ENCODE measurements at regions not wholly inside any gene's neighbourhood (a gene's known extent, or its start where the extent isn't known, plus 50 kb on each side); places are given as distances from the start of the nearest gene placed in this dataset.

- TF ChIP-seq MYC (IDR thresholded peaks at IDR 0.05; ENCODE audit: low read depth, low read length) (no peak), POLR2A (IDR thresholded peaks at IDR 0.05; ENCODE audit: extremely low read depth, insufficient read length) (no peak), CTCF (IDR thresholded peaks at IDR 0.05; ENCODE audit: low read depth, low read length) (no peak), MAX (IDR thresholded peaks at IDR 0.05; ENCODE audit: low read depth, low read length) (peak; percentile 38; the same call in 1 of the 2 replicates)
- DNase-seq (ENCODE audit: low read depth) = peak; percentile 60
- no peak overlapping the region for H3K4me3 ChIP-seq (ENCODE audit: low read depth, low read length)
These were observed 83.5 kb downstream of the SLC25A47 start for GRCh38 chr14:100406505-100407131.

- TF ChIP-seq POLR2A (IDR thresholded peaks at IDR 0.05; ENCODE audit: extremely low read depth, insufficient read length) (no peak), MYC (IDR thresholded peaks at IDR 0.05; ENCODE audit: low read depth, low read length) (no peak), CTCF (IDR thresholded peaks at IDR 0.05; ENCODE audit: low read depth, low read length) (no peak), MAX (IDR thresholded peaks at IDR 0.05; ENCODE audit: low read depth, low read length) (no peak)
These were observed 84.4 kb downstream of the SLC25A47 start for GRCh38 chr14:100407376-100408102.

GRCh38 chr14:100408350-100409002 is 85.3 kb downstream of the SLC25A47 start:
- no peak for TF ChIP-seq POLR2A (IDR thresholded peaks at IDR 0.05; ENCODE audit: extremely low read depth, insufficient read length)
- no peak for TF ChIP-seq MYC (IDR thresholded peaks at IDR 0.05; ENCODE audit: low read depth, low read length)
- TF ChIP-seq MAX (IDR thresholded peaks at IDR 0.05; ENCODE audit: low read depth, low read length) = no peak
- TF ChIP-seq CTCF (IDR thresholded peaks at IDR 0.05; ENCODE audit: low read depth, low read length) = no peak
- H3K4me3 ChIP-seq (ENCODE audit: low read depth, low read length) = no peak overlapping the region
- DNase-seq (ENCODE audit: low read depth) = peak; percentile 73

More at GRCh38 chr14:100407376-100408102, 84.4 kb downstream of the SLC25A47 start:
- no peak overlapping the region for H3K4me3 ChIP-seq (ENCODE audit: low read depth, low read length)
- DNase-seq (ENCODE audit: low read depth) = no peak

GRCh38 chr14:100409003-100409360 is 85.8 kb downstream of the SLC25A47 start:
- H3K4me3 ChIP-seq (ENCODE audit: low read depth, low read length) = no peak overlapping the region
- DNase-seq (ENCODE audit: low read depth) = no peak
- TF ChIP-seq CTCF (IDR thresholded peaks at IDR 0.05; ENCODE audit: low read depth, low read length) (no peak), POLR2A (IDR thresholded peaks at IDR 0.05; ENCODE audit: extremely low read depth, insufficient read length) (no peak), MAX (IDR thresholded peaks at IDR 0.05; ENCODE audit: low read depth, low read length) (no peak), MYC (IDR thresholded peaks at IDR 0.05; ENCODE audit: low read depth, low read length) (no peak)

- DNase-seq (ENCODE audit: low read depth) = no peak
- H3K4me3 ChIP-seq (ENCODE audit: low read depth, low read length) = no peak overlapping the region
- no peak for TF ChIP-seq MYC (IDR thresholded peaks at IDR 0.05; ENCODE audit: low read depth, low read length)
- TF ChIP-seq CTCF (IDR thresholded peaks at IDR 0.05; ENCODE audit: low read depth, low read length) = no peak
- TF ChIP-seq POLR2A (IDR thresholded peaks at IDR 0.05; ENCODE audit: extremely low read depth, insufficient read length) = no peak
- no peak for TF ChIP-seq MAX (IDR thresholded peaks at IDR 0.05; ENCODE audit: low read depth, low read length)
These were observed 86.5 kb downstream of the SLC25A47 start for GRCh38 chr14:100409651-100410050.
